ENCODE measurements at regions not wholly inside any gene's neighbourhood (a gene's known extent, or its start where the extent isn't known, plus 50 kb on each side); places are given as distances from the start of the nearest gene placed in this dataset.

DNA sequence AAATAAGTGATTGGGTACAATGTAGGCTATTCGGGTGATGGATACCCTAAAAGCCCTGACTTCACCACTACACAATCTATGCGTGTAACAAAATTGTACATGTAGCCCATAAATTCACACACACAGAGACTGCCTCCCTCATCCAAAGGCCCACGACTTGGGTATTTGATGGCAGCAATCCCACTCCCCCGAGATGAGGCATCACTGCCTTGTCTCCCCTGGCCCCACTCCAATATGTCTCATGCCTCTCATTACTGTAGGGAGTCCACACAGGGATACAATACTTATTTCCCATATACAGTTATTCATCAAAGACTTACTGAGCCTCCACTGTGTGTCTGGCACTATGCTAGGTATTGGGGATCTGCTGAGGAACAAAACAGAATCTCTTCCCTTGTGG lies 192.6 kb downstream of the CBLN1 start:
- Histone ChIP-seq H3K27ac (no peak overlapping the region), H3K36me3 (no peaks in the 10 kb centered on the region), H3K4me3 (no peak overlapping the region), H3K4me1 (no peaks in the 10 kb centered on the region), H3K9me3 (no peaks in the 10 kb centered on the region), H3K27me3 (no peaks in the 10 kb centered on the region)
- WGBS, 2 donors (ENCODE audit: low coverage in 1 of 2) = 63 to 80% methylated on average over 1 to 4 of the region's 4 CpGs
- intact Hi-C loops (cut with DNase I; ENCODE audit: low total_unique reads) = no loop called here
- in situ Hi-C loops (cut with MboI; ENCODE audit: low pct_ligation_motif_present in 1 of 4, low pct_unique_long_range_greater_than_20kb in 1 of 4, low sequenced_read_pairs in 3 of 4) = no loop called here
- no peak for DNase-seq
- TF ChIP-seq EP300 (IDR thresholded peaks at IDR 0.05; ENCODE audit: low read depth) (no peak), POLR2AphosphoS5 (IDR thresholded peaks at IDR 0.05) (no peak), POLR2A (IDR thresholded peaks at IDR 0.05) (no peak)
- TF ChIP-seq, protein P1, sequence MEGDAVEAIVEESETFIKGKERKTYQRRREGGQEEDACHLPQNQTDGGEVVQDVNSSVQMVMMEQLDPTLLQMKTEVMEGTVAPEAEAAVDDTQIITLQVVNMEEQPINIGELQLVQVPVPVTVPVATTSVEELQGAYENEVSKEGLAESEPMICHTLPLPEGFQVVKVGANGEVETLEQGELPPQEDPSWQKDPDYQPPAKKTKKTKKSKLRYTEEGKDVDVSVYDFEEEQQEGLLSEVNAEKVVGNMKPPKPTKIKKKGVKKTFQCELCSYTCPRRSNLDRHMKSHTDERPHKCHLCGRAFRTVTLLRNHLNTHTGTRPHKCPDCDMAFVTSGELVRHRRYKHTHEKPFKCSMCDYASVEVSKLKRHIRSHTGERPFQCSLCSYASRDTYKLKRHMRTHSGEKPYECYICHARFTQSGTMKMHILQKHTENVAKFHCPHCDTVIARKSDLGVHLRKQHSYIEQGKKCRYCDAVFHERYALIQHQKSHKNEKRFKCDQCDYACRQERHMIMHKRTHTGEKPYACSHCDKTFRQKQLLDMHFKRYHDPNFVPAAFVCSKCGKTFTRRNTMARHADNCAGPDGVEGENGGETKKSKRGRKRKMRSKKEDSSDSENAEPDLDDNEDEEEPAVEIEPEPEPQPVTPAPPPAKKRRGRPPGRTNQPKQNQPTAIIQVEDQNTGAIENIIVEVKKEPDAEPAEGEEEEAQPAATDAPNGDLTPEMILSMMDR (IDR thresholded peaks at IDR 0.05) = no peak

DNA sequence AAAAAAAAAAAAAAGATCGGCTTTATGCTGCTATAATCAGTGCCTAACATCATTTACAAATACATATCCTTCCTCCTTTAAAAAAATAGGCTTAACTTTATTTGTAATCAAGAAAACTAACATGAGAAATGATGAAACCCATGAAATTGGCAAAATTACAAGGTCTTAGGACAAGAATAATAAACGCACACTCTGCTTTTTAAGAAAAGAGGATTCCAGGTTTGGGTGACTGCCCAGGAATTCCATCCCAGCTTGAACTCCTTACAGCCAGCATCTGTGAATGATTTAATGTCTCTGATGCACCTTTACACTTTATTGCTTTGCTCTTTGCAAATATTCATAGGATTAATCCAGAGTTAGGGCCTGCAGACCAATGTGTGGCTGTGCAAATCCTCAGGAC lies 196.0 kb downstream of the CBLN1 start:
- no peak overlapping the region for H3K4me3 ChIP-seq
- in situ Hi-C loops (cut with MboI; ENCODE audit: low pct_ligation_motif_present in 1 of 4, low pct_unique_long_range_greater_than_20kb in 1 of 4, low sequenced_read_pairs in 3 of 4) (no loop called here), intact Hi-C loops (cut with DNase I; ENCODE audit: low total_unique reads) (no loop called here)
- WGBS, 2 donors (ENCODE audit: low coverage in 1 of 2) = 64 to 74% methylated on average over 2 of the region's 2 CpGs
- no peaks in the 10 kb centered on the region for H3K36me3 ChIP-seq
- no peaks in the 10 kb centered on the region for H3K9me3 ChIP-seq
- no peaks in the 10 kb centered on the region for H3K27me3 ChIP-seq
- no peak for DNase-seq
- no peak overlapping the region for H3K27ac ChIP-seq
- TF ChIP-seq POLR2AphosphoS5 (IDR thresholded peaks at IDR 0.05) = no peak
- TF ChIP-seq, protein P1 (IDR thresholded peaks at IDR 0.05) = no peak
- no peak for TF ChIP-seq EP300 (IDR thresholded peaks at IDR 0.05; ENCODE audit: low read depth)
- no peak for TF ChIP-seq POLR2A (IDR thresholded peaks at IDR 0.05)
- no peaks in the 10 kb centered on the region for H3K4me1 ChIP-seq

DNA sequence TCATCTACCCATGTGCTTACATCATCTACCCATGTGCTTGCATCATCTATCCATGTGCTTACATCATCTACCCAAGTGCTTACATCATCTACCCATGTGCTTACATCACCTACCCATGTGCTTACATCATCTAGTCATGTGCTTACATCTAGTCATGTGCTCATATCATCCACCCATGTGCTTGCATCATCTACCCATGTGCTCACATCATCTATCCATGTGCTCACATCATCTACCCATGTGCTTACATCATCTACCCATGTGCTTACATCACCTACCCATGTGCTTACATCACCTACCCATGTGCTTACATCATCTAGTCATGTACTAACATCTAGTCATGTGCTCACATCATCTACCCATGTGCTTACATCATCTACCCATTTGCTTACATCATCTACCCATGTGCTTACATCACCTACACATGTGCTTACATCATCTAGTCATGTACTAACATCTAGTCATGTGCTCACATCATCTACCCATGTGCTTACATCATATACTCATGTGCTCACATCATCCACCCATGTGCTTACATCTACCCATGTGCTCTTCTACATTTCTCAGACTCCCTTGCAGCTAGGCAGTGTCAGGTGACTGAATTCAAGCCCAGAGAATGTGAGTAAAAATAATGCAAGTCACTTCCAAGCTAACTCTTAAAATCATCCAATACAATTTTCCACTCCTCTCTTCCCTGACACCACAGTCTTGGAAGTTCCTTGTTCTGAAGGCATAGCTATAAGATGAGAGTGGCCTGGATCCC lies 196.8 kb downstream of the CBLN1 start:
- intact Hi-C loops (cut with DNase I; ENCODE audit: low total_unique reads) (no loop called here), in situ Hi-C loops (cut with MboI; ENCODE audit: low pct_ligation_motif_present in 1 of 4, low pct_unique_long_range_greater_than_20kb in 1 of 4, low sequenced_read_pairs in 3 of 4) (no loop called here)
- no peaks in the 10 kb centered on the region for H3K9me3 ChIP-seq
- no peaks in the 10 kb centered on the region for H3K27me3 ChIP-seq
- no peak overlapping the region for H3K4me3 ChIP-seq
- DNase-seq = no peak
- TF ChIP-seq POLR2A (IDR thresholded peaks at IDR 0.05) = no peak
- TF ChIP-seq, protein P1 (IDR thresholded peaks at IDR 0.05) = no peak
- no peak overlapping the region for H3K27ac ChIP-seq
- H3K4me1 ChIP-seq = no peaks in the 10 kb centered on the region
- H3K36me3 ChIP-seq = no peaks in the 10 kb centered on the region

DNA sequence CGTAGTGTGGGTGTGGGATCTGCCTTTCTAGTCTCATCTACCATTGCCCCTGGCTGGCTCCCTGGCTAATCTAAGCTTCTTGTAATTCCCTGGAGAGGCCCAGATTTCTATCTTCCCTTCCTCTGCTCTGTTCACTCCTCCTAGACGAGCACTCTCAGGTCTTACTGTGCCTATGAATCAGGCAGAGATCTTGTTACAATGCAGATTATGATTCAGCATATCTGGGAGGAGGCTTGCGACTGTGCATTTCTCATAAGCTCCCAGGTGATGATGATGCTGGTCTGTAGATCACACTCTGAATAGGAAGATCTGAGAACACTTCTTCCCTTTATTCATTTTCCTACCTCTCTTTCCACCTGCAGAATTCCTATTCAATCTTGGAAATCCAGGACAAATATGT lies 200.1 kb downstream of the CBLN1 start:
- 47 to 50% methylated on average over 2 to 3 of the region's 3 CpGs for WGBS, 2 donors (ENCODE audit: low coverage in 1 of 2)
- no peaks in the 10 kb centered on the region for H3K4me1 ChIP-seq
- H3K27me3 ChIP-seq = no peaks in the 10 kb centered on the region
- in situ Hi-C loops (cut with MboI; ENCODE audit: low pct_ligation_motif_present in 1 of 4, low pct_unique_long_range_greater_than_20kb in 1 of 4, low sequenced_read_pairs in 3 of 4) = no loop called here
- TF ChIP-seq, protein P1 (IDR thresholded peaks at IDR 0.05) = no peak
- no peak for TF ChIP-seq EP300 (IDR thresholded peaks at IDR 0.05; ENCODE audit: low read depth)
- TF ChIP-seq POLR2AphosphoS5 (IDR thresholded peaks at IDR 0.05) = no peak
- no peak overlapping the region for H3K27ac ChIP-seq
- no peak overlapping the region for H3K4me3 ChIP-seq
- H3K9me3 ChIP-seq = no peaks in the 10 kb centered on the region
- no peaks in the 10 kb centered on the region for H3K36me3 ChIP-seq
- no peak for DNase-seq
- intact Hi-C loops (cut with DNase I; ENCODE audit: low total_unique reads) = no loop called here
